HEK293 (cell line): ENCODE measurements at regions not wholly inside any gene's neighbourhood (a gene's known extent, or its start where the extent isn't known, plus 50 kb on each side); places are given as distances from the start of the nearest gene placed in this dataset.
A peak's percentile ranks its signal among the peaks of the same experiment; 100 is the strongest.

Source experiments
- CTCF ChIA-PET: fragments of 350-600 bp; formaldehyde crosslinking; extraction: SDS; loops from one replicate; lab custom pipeline; 2021; ENCODE audit warnings: antibody characterized with exemption; lab: Yijun Ruan, JAX
- POLR2A ChIA-PET: fragments of 300-600 bp; formaldehyde crosslinking; extraction: SDS; loops from one replicate; lab custom pipeline; 2020; ENCODE audit warnings: antibody characterized with exemption, inconsistent platforms; lab: Yijun Ruan, JAX
- H3K27ac ChIP-seq: fragments of 200-500 bp; sonication (Bioruptor generic); 2 replicates; pipeline ENCODE4 v1.5.1; 2014; ENCODE audit warnings: low read depth, low read length, control low read depth, inconsistent platforms; ENCODE audit errors: extremely low read depth
- H3K36me3 ChIP-seq, 2 experiments: fragments of 200-500 bp in 1 of 2; sonication (Bioruptor generic) in 1 of 2; 1 replicate in 1 of 2; 2 replicates in 1 of 2; pipeline ENCODE4 v1.5.1; 2014 to 2017; ENCODE audit warnings: inconsistent platforms in 2 of 2, low read length in 2 of 2; ENCODE audit not compliant: control insufficient read depth in 2 of 2, insufficient read depth in 1 of 2
- H3K4me1 ChIP-seq: fragments of 200-500 bp; sonication (Bioruptor generic); 2 replicates; pipeline ENCODE4 v1.5.1; 2014; ENCODE audit warnings: mild to moderate bottlenecking, low read length, inconsistent platforms; ENCODE audit not compliant: control insufficient read depth, insufficient read depth
- H3K4me3 ChIP-seq: 2 replicates; pipeline ENCODE4 v1.5.1; 2011; ENCODE audit warnings: low read depth, mild to moderate bottlenecking, control low read depth, low read length, moderate library complexity
- H3K9me3 ChIP-seq: fragments of 200-500 bp; sonication (Bioruptor generic); 2 replicates; pipeline ENCODE4 v1.5.1; 2014; ENCODE audit warnings: low read depth, low read length, inconsistent platforms; ENCODE audit not compliant: control insufficient read depth, insufficient read depth
- BCL11B ChIP-seq: fragments of 450-650 bp; formaldehyde crosslinking; IDR thresholded peaks from 2 replicates; pipeline ENCODE4 v1.5.1; 2016; ENCODE audit warnings: low read depth, missing biosample characterization, missing genetic modification characterization
- PRDM1 ChIP-seq: fragments of 450-650 bp; formaldehyde crosslinking; IDR thresholded peaks from 2 replicates; pipeline ENCODE4; 2016; ENCODE audit warnings: missing biosample characterization, missing genetic modification characterization
- PRDM4 ChIP-seq: fragments of 450-650 bp; formaldehyde crosslinking; IDR thresholded peaks from 2 replicates; pipeline ENCODE4 v1.5.1; 2017; ENCODE audit warnings: missing biosample characterization, missing genetic modification characterization
- SCRT2 ChIP-seq: fragments of 450-650 bp; formaldehyde crosslinking; IDR thresholded peaks from 2 replicates; pipeline ENCODE4 v1.5.1; 2016; ENCODE audit warnings: missing biosample characterization, missing genetic modification characterization
- ZNF341 ChIP-seq: fragments of 450-650 bp; formaldehyde crosslinking; IDR thresholded peaks from 2 replicates; pipeline ENCODE4; 2016; ENCODE audit warnings: low read depth, missing biosample characterization, missing genetic modification characterization
- ZNF366 ChIP-seq: fragments of 450-650 bp; formaldehyde crosslinking; conservative IDR thresholded peaks from 2 replicates; pipeline ENCODE4 v1.5.1; 2016; ENCODE audit warnings: missing biosample characterization, missing genetic modification characterization
- ZNF416 ChIP-seq: fragments of 450-650 bp; formaldehyde crosslinking; IDR thresholded peaks from 2 replicates; pipeline ENCODE4 v1.5.1; 2016; ENCODE audit warnings: missing biosample characterization, missing genetic modification characterization
- ZNF610 ChIP-seq: fragments of 450-650 bp; formaldehyde crosslinking; IDR thresholded peaks from 2 replicates; pipeline ENCODE4 v1.5.1; 2016; ENCODE audit warnings: missing biosample characterization, missing genetic modification characterization, borderline replicate concordance
- ZNF623 ChIP-seq: fragments of 450-650 bp; formaldehyde crosslinking; IDR thresholded peaks from 2 replicates; pipeline ENCODE4 v1.5.1; 2016; ENCODE audit warnings: missing biosample characterization, missing genetic modification characterization
- ZNF639 ChIP-seq: fragments of 450-650 bp; formaldehyde crosslinking; IDR thresholded peaks from 2 replicates; pipeline ENCODE4 v1.5.1; 2016; ENCODE audit warnings: missing biosample characterization, missing genetic modification characterization
- ZSCAN4 ChIP-seq: fragments of 450-650 bp; formaldehyde crosslinking; IDR thresholded peaks from 2 replicates; pipeline ENCODE4 v1.5.1; 2017; ENCODE audit warnings: missing biosample characterization, missing genetic modification characterization
- TF ChIP-seq, protein P1 (sequence below): fragments of 450-650 bp; formaldehyde crosslinking; IDR thresholded peaks from 2 replicates; pipeline ENCODE4 v1.5.1; 2016; ENCODE audit warnings: missing biosample characterization, missing genetic modification characterization, low read depth
- TF ChIP-seq, protein P2 (sequence below): fragments of 450-650 bp; formaldehyde crosslinking; IDR thresholded peaks from 2 replicates; pipeline ENCODE4 v1.5.1; 2016; ENCODE audit warnings: missing biosample characterization, missing genetic modification characterization

DNA sequence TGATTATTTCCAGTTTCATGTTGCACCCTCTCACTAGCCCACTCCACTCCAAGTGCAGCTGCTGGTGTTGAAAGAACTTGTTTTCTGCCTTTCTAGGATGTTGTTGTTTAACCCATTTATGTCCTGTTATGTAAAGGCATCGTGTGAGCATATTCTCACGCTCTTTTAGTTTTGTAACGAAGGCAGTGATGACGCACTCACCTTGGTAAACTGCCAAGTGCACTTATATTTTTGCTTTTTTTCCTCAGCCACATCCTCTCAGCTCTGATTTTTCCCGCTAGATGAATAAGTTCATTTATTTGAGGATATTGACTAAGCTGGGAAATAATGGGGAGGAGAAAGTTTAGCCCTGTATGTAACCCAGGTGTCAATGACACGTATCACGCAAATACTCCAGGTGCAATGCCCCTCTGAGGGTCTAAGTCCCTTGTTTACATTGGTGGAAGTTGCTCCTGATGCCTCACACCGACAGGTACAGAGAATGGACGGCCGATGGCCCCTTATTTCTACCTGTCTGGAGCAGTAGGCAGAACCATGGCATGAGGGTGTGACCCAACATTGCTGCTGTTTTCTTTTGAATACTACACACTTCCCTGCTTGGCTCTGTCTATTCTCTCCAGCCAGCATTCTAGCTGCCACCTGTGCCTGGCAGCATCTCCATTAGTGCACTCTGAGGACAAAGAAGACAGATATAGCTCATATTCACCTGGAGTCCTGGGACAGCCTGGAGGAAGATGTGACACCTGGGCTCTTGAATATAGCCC is 132.7 kb upstream of the SLC24A3 start:
- no peak for TF ChIP-seq ZSCAN4
- no peak for TF ChIP-seq ZNF623
- TF ChIP-seq ZNF639 (tag by site-specific recombination) = no peak
- no peak for TF ChIP-seq BCL11B (tag by site-specific recombination)
- no peak for TF ChIP-seq PRDM1
- TF ChIP-seq SCRT2 (tag by site-specific recombination) = no peak
- TF ChIP-seq, protein P1, sequence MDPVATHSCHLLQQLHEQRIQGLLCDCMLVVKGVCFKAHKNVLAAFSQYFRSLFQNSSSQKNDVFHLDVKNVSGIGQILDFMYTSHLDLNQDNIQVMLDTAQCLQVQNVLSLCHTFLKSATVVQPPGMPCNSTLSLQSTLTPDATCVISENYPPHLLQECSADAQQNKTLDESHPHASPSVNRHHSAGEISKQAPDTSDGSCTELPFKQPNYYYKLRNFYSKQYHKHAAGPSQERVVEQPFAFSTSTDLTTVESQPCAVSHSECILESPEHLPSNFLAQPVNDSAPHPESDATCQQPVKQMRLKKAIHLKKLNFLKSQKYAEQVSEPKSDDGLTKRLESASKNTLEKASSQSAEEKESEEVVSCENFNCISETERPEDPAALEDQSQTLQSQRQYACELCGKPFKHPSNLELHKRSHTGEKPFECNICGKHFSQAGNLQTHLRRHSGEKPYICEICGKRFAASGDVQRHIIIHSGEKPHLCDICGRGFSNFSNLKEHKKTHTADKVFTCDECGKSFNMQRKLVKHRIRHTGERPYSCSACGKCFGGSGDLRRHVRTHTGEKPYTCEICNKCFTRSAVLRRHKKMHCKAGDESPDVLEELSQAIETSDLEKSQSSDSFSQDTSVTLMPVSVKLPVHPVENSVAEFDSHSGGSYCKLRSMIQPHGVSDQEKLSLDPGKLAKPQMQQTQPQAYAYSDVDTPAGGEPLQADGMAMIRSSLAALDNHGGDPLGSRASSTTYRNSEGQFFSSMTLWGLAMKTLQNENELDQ (tag by site-specific recombination) = no peak
- TF ChIP-seq ZNF366 = no peak
- POLR2A ChIA-PET = no interaction called here
- CTCF ChIA-PET = no interaction called here
- Histone ChIP-seq H3K36me3 (no peaks in the 10 kb centered on the region), H3K4me3 (no peak overlapping the region), H3K9me3 (no peaks in the 10 kb centered on the region), H3K4me1 (no peaks in the 10 kb centered on the region), H3K27ac (no peak overlapping the region)

GRCh38 chr20:19081937-19082336 is 130.5 kb upstream of the SLC24A3 start:
- ChIA-PET CTCF (interaction anchor here (1.1 kb wide), 1 partner anchor 8 kb away, joined by 4 read pairs; no protein-coding TSS in a partner anchor), POLR2A (no interaction called here)
- no peak overlapping the region for H3K27ac ChIP-seq
- H3K36me3 ChIP-seq = no peaks in the 10 kb centered on the region
- H3K9me3 ChIP-seq = no peaks in the 10 kb centered on the region
- TF ChIP-seq, protein P2, sequence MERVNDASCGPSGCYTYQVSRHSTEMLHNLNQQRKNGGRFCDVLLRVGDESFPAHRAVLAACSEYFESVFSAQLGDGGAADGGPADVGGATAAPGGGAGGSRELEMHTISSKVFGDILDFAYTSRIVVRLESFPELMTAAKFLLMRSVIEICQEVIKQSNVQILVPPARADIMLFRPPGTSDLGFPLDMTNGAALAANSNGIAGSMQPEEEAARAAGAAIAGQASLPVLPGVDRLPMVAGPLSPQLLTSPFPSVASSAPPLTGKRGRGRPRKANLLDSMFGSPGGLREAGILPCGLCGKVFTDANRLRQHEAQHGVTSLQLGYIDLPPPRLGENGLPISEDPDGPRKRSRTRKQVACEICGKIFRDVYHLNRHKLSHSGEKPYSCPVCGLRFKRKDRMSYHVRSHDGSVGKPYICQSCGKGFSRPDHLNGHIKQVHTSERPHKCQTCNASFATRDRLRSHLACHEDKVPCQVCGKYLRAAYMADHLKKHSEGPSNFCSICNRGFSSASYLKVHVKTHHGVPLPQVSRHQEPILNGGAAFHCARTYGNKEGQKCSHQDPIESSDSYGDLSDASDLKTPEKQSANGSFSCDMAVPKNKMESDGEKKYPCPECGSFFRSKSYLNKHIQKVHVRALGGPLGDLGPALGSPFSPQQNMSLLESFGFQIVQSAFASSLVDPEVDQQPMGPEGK = no peak
- TF ChIP-seq ZNF341 (tag by site-specific recombination) = no peak
- TF ChIP-seq PRDM4 (tag by site-specific recombination) = no peak
- TF ChIP-seq ZNF610 = peak; percentile 99
- TF ChIP-seq ZNF416 (tag by site-specific recombination) = no peak
- no peak overlapping the region for H3K4me3 ChIP-seq
- H3K4me1 ChIP-seq = no peaks in the 10 kb centered on the region
